Activated gamma-delta T cell treated with anti-CD3 and anti-CD28 coated beads, Interleukin-2, amount 50 U/mL, for 16 hours (primary cell): ENCODE measurements at regions not wholly inside any gene's neighbourhood (a gene's known extent, or its start where the extent isn't known, plus 50 kb on each side); places are given as distances from the start of the nearest gene placed in this dataset.

Source experiments
- DNase-seq: peaks from one replicate; pipeline ENCODE4 v3.0.0-alpha.2; 2020; ENCODE audit warnings: low read depth

GRCh38 chr9:28332648-28333047, 759.4 kb upstream of the C9orf72 start:
- DNase-seq: no peak

- DNase-seq: no peak
Observed at GRCh38 chr9:28341913-28342312, 768.6 kb upstream of the C9orf72 start.

GRCh38 chr9:28342815-28343338, 769.6 kb upstream of the C9orf72 start:
- DNase-seq: no peak

GRCh38 chr9:28363151-28363562, 789.9 kb upstream of the C9orf72 start:
- no peak for DNase-seq

- no peak for DNase-seq
Observed at GRCh38 chr9:28365020-28365640, 791.8 kb upstream of the C9orf72 start.

- no peak for DNase-seq
Observed at GRCh38 chr9:28365728-28366127, 792.4 kb upstream of the C9orf72 start.

GRCh38 chr9:28378231-28378630, 805.0 kb upstream of the C9orf72 start:
- no peak for DNase-seq

GRCh38 chr9:28379082-28379481, 805.8 kb upstream of the C9orf72 start:
- no peak for DNase-seq

GRCh38 chr9:28389411-28389810, 816.1 kb upstream of the C9orf72 start:
- DNase-seq: no peak

- DNase-seq: no peak
Observed at GRCh38 chr9:28394774-28395173, 821.5 kb upstream of the C9orf72 start.

- no peak for DNase-seq
Observed at GRCh38 chr9:28396058-28396457, 822.8 kb upstream of the C9orf72 start.

GRCh38 chr9:28407351-28407750, 834.1 kb upstream of the C9orf72 start:
- DNase-seq: no peak

- DNase-seq: no peak
Observed at GRCh38 chr9:28409919-28410318, 836.6 kb upstream of the C9orf72 start.

- no peak for DNase-seq
Observed at GRCh38 chr9:28410411-28410810, 837.1 kb upstream of the C9orf72 start.

GRCh38 chr9:28413471-28413870, 840.2 kb upstream of the C9orf72 start:
- DNase-seq: no peak

GRCh38 chr9:28423255-28423654, 850.0 kb upstream of the C9orf72 start:
- DNase-seq: no peak

- no peak for DNase-seq
Observed at GRCh38 chr9:28435456-28435855, 862.2 kb upstream of the C9orf72 start.

- no peak for DNase-seq
Observed at GRCh38 chr9:28439688-28440087, 866.4 kb upstream of the C9orf72 start.

GRCh38 chr9:28443461-28443860, 870.2 kb upstream of the C9orf72 start:
- no peak for DNase-seq

GRCh38 chr9:28444637-28445036, 871.4 kb upstream of the C9orf72 start:
- DNase-seq: no peak

- no peak for DNase-seq
Observed at GRCh38 chr9:28445211-28445610, 871.9 kb upstream of the C9orf72 start.

- no peak for DNase-seq
Observed at GRCh38 chr9:28453918-28454317, 880.6 kb upstream of the C9orf72 start.

- no peak for DNase-seq
Observed at GRCh38 chr9:28456861-28457260, 883.6 kb upstream of the C9orf72 start.

- DNase-seq: no peak
Observed at GRCh38 chr9:28464481-28465216, 891.4 kb upstream of the C9orf72 start.
